ENCODE measurements at regions not wholly inside any gene's neighbourhood (a gene's known extent, or its start where the extent isn't known, plus 50 kb on each side); places are given as distances from the start of the nearest gene placed in this dataset.

DNA sequence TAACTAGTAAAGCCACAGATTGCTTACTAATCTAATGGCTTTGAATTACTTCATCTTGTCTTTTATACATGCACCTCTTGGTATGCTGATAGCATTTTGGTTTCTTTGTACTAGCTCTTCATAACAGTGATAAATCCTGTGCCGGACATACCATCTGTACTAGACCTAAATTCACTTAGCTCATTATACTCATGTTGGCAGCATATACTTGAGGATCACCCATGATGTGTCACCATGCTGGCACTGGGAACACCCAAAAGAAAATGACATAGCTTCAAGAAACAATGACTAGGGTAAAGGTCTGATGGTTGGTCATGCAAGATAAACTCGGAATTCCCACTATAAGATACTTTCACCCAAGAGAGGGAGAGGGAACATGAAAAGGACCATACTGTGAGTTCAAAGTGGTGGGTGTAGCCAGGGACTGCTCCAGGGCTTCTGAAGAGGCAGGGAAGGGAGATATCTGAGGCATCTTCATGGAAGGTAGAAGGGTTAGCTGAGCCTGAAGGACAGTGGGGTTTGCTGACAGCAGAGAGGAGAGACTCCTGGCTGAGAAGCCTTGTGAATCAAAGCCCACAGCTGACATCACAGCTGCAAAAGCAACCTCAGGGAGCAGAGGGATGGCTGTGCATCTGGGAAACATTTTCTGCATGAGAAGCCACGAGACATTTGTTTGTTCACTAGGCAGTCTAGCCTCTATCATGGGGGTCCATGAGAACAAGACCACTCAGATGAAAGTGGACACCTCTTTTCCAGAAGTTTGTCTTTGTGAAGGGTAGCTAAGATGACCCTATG is 314.2 kb downstream of the RAB28 start (continued):
- no peak for TF ChIP-seq BACH1 (IDR thresholded peaks at IDR 0.05; ENCODE audit: low read length)
- no peak for TF ChIP-seq SAP30 (IDR thresholded peaks at IDR 0.05; ENCODE audit: insufficient read depth, insufficient replicate concordance, low read length)
